ENCODE measurements at regions not wholly inside any gene's neighbourhood (a gene's known extent, or its start where the extent isn't known, plus 50 kb on each side); places are given as distances from the start of the nearest gene placed in this dataset.

DNA sequence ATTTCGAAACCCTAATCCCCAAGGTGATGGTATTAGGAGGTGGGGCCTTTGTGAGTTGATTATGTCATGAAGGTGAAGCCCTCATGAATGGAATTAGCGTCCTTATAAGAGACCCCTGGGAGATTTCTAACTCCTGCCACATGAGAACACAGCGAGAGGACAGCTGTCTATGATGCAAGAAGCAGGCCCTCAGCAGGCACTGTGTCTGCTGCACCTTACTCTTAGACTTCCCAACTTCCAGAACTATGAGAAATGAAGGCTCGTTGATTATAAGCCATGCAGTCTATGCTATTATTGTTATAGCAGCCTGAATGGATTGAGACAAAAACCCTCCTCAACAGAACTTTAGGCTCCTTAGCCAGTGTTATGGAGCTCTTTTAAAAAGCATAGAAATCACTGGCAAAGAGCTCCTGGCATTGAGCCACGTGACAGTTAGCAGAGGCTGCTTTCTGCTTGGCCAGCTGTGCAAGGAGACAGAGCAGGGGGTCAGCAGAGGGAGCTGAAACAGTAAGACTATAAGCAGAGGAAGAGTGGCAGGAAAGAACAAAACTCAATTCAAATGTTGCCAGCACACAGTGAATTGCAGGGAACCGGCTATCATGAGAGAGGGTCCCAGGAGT, 219.2 kb upstream of the FAT1 start:
- Histone ChIP-seq H3K9me2 (replicated peaks; ENCODE audit: insufficient read depth) (no peaks in the 10 kb centered on the region), H4K20me1 (ENCODE audit: insufficient read depth, poor library complexity, severe bottlenecking) (no peaks in the 10 kb centered on the region), H3K79me2 (no peaks in the 10 kb centered on the region), H3K36me3 (replicated peaks; ENCODE audit: insufficient read depth, low read depth) (no peaks in the 10 kb centered on the region), H3K9me3 (ENCODE audit: low read depth) (no peaks in the 10 kb centered on the region), H2AFZ (no peak overlapping the region), H3K27ac (peak overlapping the region; percentile 9), H3K4me3 (no peak overlapping the region), H3K4me1 (ENCODE audit: insufficient read depth) (no peaks in the 10 kb centered on the region), H3K4me2 (no peak overlapping the region), H3K27me3 (no peaks in the 10 kb centered on the region)
- peak; percentile 59 for DNase-seq (ENCODE audit: low spot score)
- 70% methylated on average over 6 of the region's 6 CpGs for WGBS (ENCODE audit: low lambda C conversion rate, missing lambda C conversion rate)
- TF ChIP-seq EZH2phosphoT487 (IDR thresholded peaks at IDR 0.05; ENCODE audit: low read depth, severe bottlenecking, unreplicated experiment) (no peak), EZH2 (IDR thresholded peaks at IDR 0.05; ENCODE audit: borderline replicate concordance) (no peak)
- TF ChIP-seq, protein P1, sequence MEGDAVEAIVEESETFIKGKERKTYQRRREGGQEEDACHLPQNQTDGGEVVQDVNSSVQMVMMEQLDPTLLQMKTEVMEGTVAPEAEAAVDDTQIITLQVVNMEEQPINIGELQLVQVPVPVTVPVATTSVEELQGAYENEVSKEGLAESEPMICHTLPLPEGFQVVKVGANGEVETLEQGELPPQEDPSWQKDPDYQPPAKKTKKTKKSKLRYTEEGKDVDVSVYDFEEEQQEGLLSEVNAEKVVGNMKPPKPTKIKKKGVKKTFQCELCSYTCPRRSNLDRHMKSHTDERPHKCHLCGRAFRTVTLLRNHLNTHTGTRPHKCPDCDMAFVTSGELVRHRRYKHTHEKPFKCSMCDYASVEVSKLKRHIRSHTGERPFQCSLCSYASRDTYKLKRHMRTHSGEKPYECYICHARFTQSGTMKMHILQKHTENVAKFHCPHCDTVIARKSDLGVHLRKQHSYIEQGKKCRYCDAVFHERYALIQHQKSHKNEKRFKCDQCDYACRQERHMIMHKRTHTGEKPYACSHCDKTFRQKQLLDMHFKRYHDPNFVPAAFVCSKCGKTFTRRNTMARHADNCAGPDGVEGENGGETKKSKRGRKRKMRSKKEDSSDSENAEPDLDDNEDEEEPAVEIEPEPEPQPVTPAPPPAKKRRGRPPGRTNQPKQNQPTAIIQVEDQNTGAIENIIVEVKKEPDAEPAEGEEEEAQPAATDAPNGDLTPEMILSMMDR (IDR thresholded peaks at IDR 0.05; ENCODE audit: poor library complexity) = peak; percentile 17

DNA sequence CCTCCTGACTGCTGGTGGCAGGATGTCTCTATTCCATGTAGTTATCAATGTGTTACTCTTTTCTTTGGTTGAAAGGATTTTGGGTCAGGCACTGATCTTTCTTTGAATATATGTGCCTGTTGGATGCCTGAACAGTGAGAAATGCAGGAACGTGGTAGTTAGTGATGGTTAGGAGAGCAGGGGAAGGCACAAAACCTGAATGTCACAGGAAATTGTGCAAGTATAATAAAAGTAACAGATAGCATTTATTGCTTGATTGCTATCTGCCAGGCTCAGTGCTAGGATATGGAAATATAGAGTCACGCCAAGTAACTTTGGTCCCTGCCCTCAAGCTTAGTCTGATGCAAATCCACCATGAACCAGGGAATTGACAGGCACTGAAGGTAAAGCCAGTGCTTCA, 219.8 kb upstream of the FAT1 start:
- Histone ChIP-seq H3K36me3 (replicated peaks; ENCODE audit: insufficient read depth, low read depth) (no peaks in the 10 kb centered on the region), H3K27me3 (no peaks in the 10 kb centered on the region), H3K9me3 (ENCODE audit: low read depth) (no peaks in the 10 kb centered on the region), H3K79me2 (no peaks in the 10 kb centered on the region), H4K20me1 (ENCODE audit: insufficient read depth, poor library complexity, severe bottlenecking) (no peaks in the 10 kb centered on the region), H3K27ac (no peak overlapping the region), H2AFZ (no peak overlapping the region), H3K9me2 (replicated peaks; ENCODE audit: insufficient read depth) (no peaks in the 10 kb centered on the region), H3K4me3 (no peak overlapping the region), H3K4me2 (no peak overlapping the region), H3K4me1 (ENCODE audit: insufficient read depth) (no peaks in the 10 kb centered on the region)
- TF ChIP-seq EZH2phosphoT487 (IDR thresholded peaks at IDR 0.05; ENCODE audit: low read depth, severe bottlenecking, unreplicated experiment) = no peak
- no peak for TF ChIP-seq EZH2 (IDR thresholded peaks at IDR 0.05; ENCODE audit: borderline replicate concordance)
- TF ChIP-seq, protein P1 (IDR thresholded peaks at IDR 0.05; ENCODE audit: poor library complexity) = no peak
- DNase-seq (ENCODE audit: low spot score) = peak; percentile 33
- WGBS (ENCODE audit: low lambda C conversion rate, missing lambda C conversion rate) = 73% methylated on average over 2 of the region's 2 CpGs

DNA sequence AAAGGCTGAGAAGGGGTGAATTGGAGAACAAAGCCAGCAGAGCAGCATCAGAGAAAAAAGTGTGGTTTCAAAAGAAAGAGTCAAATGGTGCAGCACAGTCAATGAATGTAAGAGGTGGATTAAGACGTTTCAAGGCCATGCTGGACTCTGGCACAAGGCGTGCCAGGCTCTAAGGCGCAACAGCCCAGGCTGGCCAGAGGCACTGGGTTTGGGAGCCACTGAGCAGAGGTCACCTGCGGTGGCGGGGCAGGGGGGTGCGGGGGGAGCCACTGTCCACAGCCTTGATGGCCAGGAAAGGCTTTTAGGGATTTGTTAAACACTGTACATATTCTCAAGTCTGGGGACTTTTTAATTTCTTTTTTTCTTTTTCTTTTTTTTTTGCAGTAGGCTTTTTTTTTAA, 222.5 kb upstream of the FAT1 start:
- no peak for TF ChIP-seq EZH2phosphoT487 (IDR thresholded peaks at IDR 0.05; ENCODE audit: low read depth, severe bottlenecking, unreplicated experiment)
- TF ChIP-seq, protein P1 (IDR thresholded peaks at IDR 0.05; ENCODE audit: poor library complexity) = no peak
- TF ChIP-seq EZH2 (IDR thresholded peaks at IDR 0.05; ENCODE audit: borderline replicate concordance) = no peak
- Histone ChIP-seq H3K4me3 (no peak overlapping the region), H4K20me1 (ENCODE audit: insufficient read depth, poor library complexity, severe bottlenecking) (no peaks in the 10 kb centered on the region), H3K4me1 (ENCODE audit: insufficient read depth) (no peaks in the 10 kb centered on the region), H2AFZ (no peak overlapping the region), H3K79me2 (no peaks in the 10 kb centered on the region), H3K27ac (no peak overlapping the region), H3K9me2 (replicated peaks; ENCODE audit: insufficient read depth) (no peaks in the 10 kb centered on the region), H3K27me3 (no peaks in the 10 kb centered on the region), H3K36me3 (replicated peaks; ENCODE audit: insufficient read depth, low read depth) (no peaks in the 10 kb centered on the region), H3K4me2 (no peak overlapping the region), H3K9me3 (ENCODE audit: low read depth) (no peaks in the 10 kb centered on the region)
- 100% methylated on average over 6 of the region's 6 CpGs for WGBS (ENCODE audit: low lambda C conversion rate, missing lambda C conversion rate)
- DNase-seq (ENCODE audit: low spot score) = no peak

All from hepatocyte (in vitro differentiated cells).